Natural killer cell (primary cell): ENCODE measurements at regions not wholly inside any gene's neighbourhood (a gene's known extent, or its start where the extent isn't known, plus 50 kb on each side); places are given as distances from the start of the nearest gene placed in this dataset.

Source experiments
- ATAC-seq, 3 donors: fragments of 150-1000 bp in 2 of 3; fragments of 200-7000 bp in 1 of 3; cut with Tn5 transposase; 1 replicate in 1 of 3; 2 replicates in 2 of 3; pipeline ENCODE4 v1.10.0; 2021; ENCODE audit warnings: mild to moderate bottlenecking in 2 of 3, moderate library complexity in 2 of 3
- DNase-seq, 2 donors: peaks; one replicate each; pipeline versions ENCODE4 v3.0.0 to v3.0.0-alpha.2; 2013 to 2021; ENCODE audit warnings: mixed read lengths in 1 of 2
- H3K27ac ChIP-seq: one replicate; pipeline ENCODE4 v1.5.1; 2013; ENCODE audit warnings: mild to moderate bottlenecking, low read length
- H3K27me3 ChIP-seq: one replicate; pipeline ENCODE4 v1.6.1; 2013; ENCODE audit warnings: low read length; ENCODE audit not compliant: control insufficient read depth, insufficient read depth
- H3K36me3 ChIP-seq: one replicate; pipeline ENCODE4 v1.6.1; 2013; ENCODE audit warnings: low read length; ENCODE audit not compliant: control insufficient read depth, insufficient read depth
- H3K4me1 ChIP-seq: one replicate; pipeline ENCODE4 v1.6.1; 2013; ENCODE audit warnings: low read length; ENCODE audit not compliant: control insufficient read depth, insufficient read depth
- H3K4me3 ChIP-seq: one replicate; pipeline ENCODE4 v1.5.1; 2013; ENCODE audit warnings: low read length
- H3K9me3 ChIP-seq: one replicate; pipeline ENCODE4 v1.6.1; 2013; ENCODE audit warnings: low read length; ENCODE audit not compliant: control insufficient read depth, insufficient read depth
- H3K27ac Mint-ChIP-seq, 2 donors: one replicate each; pipeline ENCODE4 v1.8.0; 2022; ENCODE audit warnings: mild to moderate bottlenecking in 2 of 2, mixed read lengths in 2 of 2, moderate library complexity in 1 of 2
- H3K27me3 Mint-ChIP-seq, 2 donors: one replicate each; pipeline ENCODE4 v1.8.0; 2022; ENCODE audit warnings: low read depth in 2 of 2, mixed read lengths in 2 of 2
- H3K36me3 Mint-ChIP-seq: one replicate; pipeline ENCODE4 v1.8.0; 2022; ENCODE audit warnings: mixed read lengths
- H3K4me1 Mint-ChIP-seq, 2 donors: one replicate each; pipeline ENCODE4 v1.8.0; 2022; ENCODE audit warnings: mixed read lengths in 2 of 2
- H3K4me3 Mint-ChIP-seq: one replicate; pipeline ENCODE4 v1.8.0; 2022; ENCODE audit warnings: mild to moderate bottlenecking, moderate library complexity, mixed read lengths
- H3K9me3 Mint-ChIP-seq, 2 donors: one replicate each; pipeline ENCODE4 v1.8.0; 2022; ENCODE audit warnings: mixed read lengths in 2 of 2
- CTCF ChIP-seq: fragments of 200-600 bp; IDR thresholded peaks from one replicate; pipeline ENCODE4 v1.8.0; 2022; ENCODE audit warnings: antibody characterized with exemption
- WGBS: methylation state at CpG from one replicate; pipeline ENCODE4 v1.1.7; 2013; ENCODE audit warnings: missing lambda C conversion rate; ENCODE audit not compliant: insufficient coverage; 5-methylcytosine and 5-hydroxymethylcytosine counted together
- intact Hi-C: fragments of 100-400 bp; cut with micrococcal nuclease; formaldehyde crosslinking; loops from one replicate; pipeline ENCODE4 v1.14.2; 2022

GRCh38 chr5:82596451-82596850 lies 318.3 kb upstream of the RPS23 start:
- Mint-ChIP-seq H3K36me3 (no peaks in the 10 kb centered on the region), H3K27ac (no peak overlapping the region), H3K27me3 (peaks cover 2 to 11% of the 10 kb centered on the region in 2 donors), H3K4me3 (no peak overlapping the region), H3K4me1 (no peaks in the 10 kb centered on the region), H3K9me3 (no peaks in the 10 kb centered on the region)
- H3K4me3 ChIP-seq = no peak overlapping the region
- no peak for TF ChIP-seq CTCF
- DNase-seq (no peak), ATAC-seq (no peak)
- no peak overlapping the region for H3K27ac ChIP-seq
- no peaks in the 10 kb centered on the region for H3K27me3 ChIP-seq
- WGBS = 95% methylated on average over 4 of the region's 5 CpGs
- H3K9me3 ChIP-seq = no peaks in the 10 kb centered on the region
- intact Hi-C loops = no loop called here
- H3K36me3 ChIP-seq = no peaks in the 10 kb centered on the region
- H3K4me1 ChIP-seq = no peaks in the 10 kb centered on the region

- no peaks in the 10 kb centered on the region for H3K9me3 ChIP-seq
- no peaks in the 10 kb centered on the region for H3K4me1 Mint-ChIP-seq
- no peaks in the 10 kb centered on the region for H3K4me1 ChIP-seq
- H3K9me3 Mint-ChIP-seq = no peaks in the 10 kb centered on the region
- intact Hi-C loops = no loop called here
- H3K4me3 Mint-ChIP-seq = no peak overlapping the region
- H3K4me3 ChIP-seq = no peak overlapping the region
- H3K27me3 ChIP-seq = no peaks in the 10 kb centered on the region
- WGBS = 75% methylated on average over 4 of the region's 4 CpGs
- no peak for TF ChIP-seq CTCF
- H3K27me3 Mint-ChIP-seq = peaks cover 2 to 14% of the 10 kb centered on the region in 2 donors
- no peak overlapping the region for H3K27ac ChIP-seq
- no peaks in the 10 kb centered on the region for H3K36me3 ChIP-seq
- H3K36me3 Mint-ChIP-seq = no peaks in the 10 kb centered on the region
- no peak for ATAC-seq
- no peak for DNase-seq
- H3K27ac Mint-ChIP-seq = no peak overlapping the region
These were observed 317.0 kb upstream of the RPS23 start for GRCh38 chr5:82595113-82595512.

- no peaks in the 10 kb centered on the region for H3K36me3 ChIP-seq
- no peaks in the 10 kb centered on the region for H3K4me1 Mint-ChIP-seq
- intact Hi-C loops = no loop called here
- H3K9me3 Mint-ChIP-seq = no peaks in the 10 kb centered on the region
- no peak for DNase-seq
- no peaks in the 10 kb centered on the region for H3K27me3 ChIP-seq
- H3K36me3 Mint-ChIP-seq = no peaks in the 10 kb centered on the region
- H3K4me3 ChIP-seq = no peak overlapping the region
- ATAC-seq = no peak
- no peak overlapping the region for H3K27ac Mint-ChIP-seq
- no peaks in the 10 kb centered on the region for H3K9me3 ChIP-seq
- peaks cover 2 to 14% of the 10 kb centered on the region in 2 donors for H3K27me3 Mint-ChIP-seq
- WGBS = 91% methylated on average over 1 of the region's 1 CpG
- no peak overlapping the region for H3K4me3 Mint-ChIP-seq
- H3K27ac ChIP-seq = no peak overlapping the region
- no peak for TF ChIP-seq CTCF
- no peaks in the 10 kb centered on the region for H3K4me1 ChIP-seq
These were observed 315.9 kb upstream of the RPS23 start for GRCh38 chr5:82594097-82594496.

- H3K4me3 ChIP-seq = no peak overlapping the region
- no peaks in the 10 kb centered on the region for H3K4me1 Mint-ChIP-seq
- H3K4me3 Mint-ChIP-seq = no peak overlapping the region
- DNase-seq (no peak), ATAC-seq (no peak)
- no peaks in the 10 kb centered on the region for H3K4me1 ChIP-seq
- no CpG with 5 or more reads among the region's 1 CpG for WGBS
- peaks cover 2 to 14% of the 10 kb centered on the region in 2 donors for H3K27me3 Mint-ChIP-seq
- H3K27ac ChIP-seq = no peak overlapping the region
- H3K9me3 ChIP-seq = no peaks in the 10 kb centered on the region
- no peaks in the 10 kb centered on the region for H3K36me3 ChIP-seq
- H3K9me3 Mint-ChIP-seq = no peaks in the 10 kb centered on the region
- no peaks in the 10 kb centered on the region for H3K36me3 Mint-ChIP-seq
- TF ChIP-seq CTCF = no peak
- no peaks in the 10 kb centered on the region for H3K27me3 ChIP-seq
- intact Hi-C loops = no loop called here
- H3K27ac Mint-ChIP-seq = no peak overlapping the region
These were observed 315.3 kb upstream of the RPS23 start for GRCh38 chr5:82593481-82593880.
